H1 (cell line): ENCODE measurements at regions not wholly inside any gene's neighbourhood (a gene's known extent, or its start where the extent isn't known, plus 50 kb on each side); places are given as distances from the start of the nearest gene placed in this dataset.

ENCODE experiments used
- ATF3 ChIP-seq: IDR thresholded peaks from 2 replicates; pipeline ENCODE4 v1.6.1; 2011; ENCODE audit warnings: low read depth, mild to moderate bottlenecking, low read length; ENCODE audit not compliant: insufficient read depth
- GTF2F1 ChIP-seq: IDR thresholded peaks from 2 replicates; pipeline ENCODE4 v1.6.1; 2012; ENCODE audit warnings: low read depth, low read length, improper control_type of control experiment, borderline replicate concordance
- MAFK ChIP-seq: IDR thresholded peaks from 2 replicates; pipeline ENCODE4 v1.6.1; 2012; ENCODE audit warnings: low read depth, mild to moderate bottlenecking, improper control_type of control experiment, low read length
- POU5F1 ChIP-seq: IDR thresholded peaks from 2 replicates; pipeline ENCODE4 v1.6.1; 2011; ENCODE audit warnings: low read depth, mild to moderate bottlenecking, low read length, moderate library complexity
- SP2 ChIP-seq: IDR thresholded peaks from 2 replicates; pipeline ENCODE4 v1.6.1; 2012; ENCODE audit warnings: mild to moderate bottlenecking, low read length, inconsistent platforms

- TF ChIP-seq ATF3 (no peak), POU5F1 (no peak), GTF2F1 (no peak), MAFK (no peak), SP2 (no peak)
Observed at GRCh38 chr3:34405159-34405558, 606.7 kb downstream of the PDCD6IP start (continued).
